Stimulated activated naive B cell treated with anti-CD40 and anti-IgM and Interleukin-4, amounts not matched to agents 10 μg/mL and 1 μg/mL and 100 μg/mL, for 72 hours (primary cell): ENCODE measurements at regions not wholly inside any gene's neighbourhood (a gene's known extent, or its start where the extent isn't known, plus 50 kb on each side); places are given as distances from the start of the nearest gene placed in this dataset.

Experiments
- ATAC-seq, 2 donors: fragments of 150-1000 bp; cut with Tn5 transposase; replicated peaks; 2 replicates each; pipeline ENCODE4 v1.10.0; 2021; ENCODE audit warnings: moderate library complexity in 1 of 2
- DNase-seq: peaks from one replicate; pipeline ENCODE4 v3.0.0; 2021
- H3K27ac Mint-ChIP-seq: one replicate; pipeline ENCODE4 v1.8.0; 2022; ENCODE audit warnings: mild to moderate bottlenecking, mixed read lengths
- H3K27me3 Mint-ChIP-seq, 2 donors: one replicate each; pipeline ENCODE4 v1.8.0; 2022; ENCODE audit warnings: mixed read lengths in 2 of 2
- H3K36me3 Mint-ChIP-seq, 2 donors: one replicate each; pipeline ENCODE4 v1.8.0; 2022; ENCODE audit warnings: mixed read lengths in 2 of 2, mild to moderate bottlenecking in 1 of 2
- H3K4me1 Mint-ChIP-seq, 2 donors: one replicate each; pipeline ENCODE4 v1.8.0; 2022; ENCODE audit warnings: mixed read lengths in 2 of 2, mild to moderate bottlenecking in 1 of 2
- H3K4me3 Mint-ChIP-seq, 2 donors: one replicate each; pipeline ENCODE4 v1.8.0; 2022; ENCODE audit warnings: mild to moderate bottlenecking in 2 of 2, mixed read lengths in 2 of 2, moderate library complexity in 1 of 2
- H3K9me3 Mint-ChIP-seq, 2 donors: one replicate each; pipeline ENCODE4 v1.8.0; 2022; ENCODE audit warnings: mixed read lengths in 2 of 2, mild to moderate bottlenecking in 1 of 2

- no peaks in the 10 kb centered on the region for H3K27me3 Mint-ChIP-seq
- no peaks in the 10 kb centered on the region for H3K36me3 Mint-ChIP-seq
- peaks cover 0 to 2% of the 10 kb centered on the region in 2 donors for H3K9me3 Mint-ChIP-seq
- DNase-seq: no peak
- no peaks in the 10 kb centered on the region for H3K4me1 Mint-ChIP-seq
- no peak overlapping the region for H3K4me3 Mint-ChIP-seq
- ATAC-seq: no peak
- no peak overlapping the region for H3K27ac Mint-ChIP-seq
These were observed 117.0 kb upstream of the IRX3 start for GRCh38 chr16:54403580-54403979.

GRCh38 chr16:54402873-54403272 is 116.3 kb upstream of the IRX3 start:
- Mint-ChIP-seq H3K36me3 (no peaks in the 10 kb centered on the region), H3K4me3 (no peak overlapping the region), H3K27ac (no peak overlapping the region), H3K27me3 (peaks cover 6% of the 10 kb centered on the region in 2 donors), H3K4me1 (no peaks in the 10 kb centered on the region), H3K9me3 (peaks cover 0 to 5% of the 10 kb centered on the region in 2 donors)
- ATAC-seq (no peak), DNase-seq (no peak)

GRCh38 chr16:54402270-54402669 is 115.7 kb upstream of the IRX3 start:
- peaks cover 9 to 12% of the 10 kb centered on the region in 2 donors for H3K27me3 Mint-ChIP-seq
- DNase-seq: no peak
- no peaks in the 10 kb centered on the region for H3K4me1 Mint-ChIP-seq
- ATAC-seq: no peak
- H3K4me3 Mint-ChIP-seq: no peak overlapping the region
- peaks cover 0 to 9% of the 10 kb centered on the region in 2 donors for H3K9me3 Mint-ChIP-seq
- H3K36me3 Mint-ChIP-seq: no peaks in the 10 kb centered on the region
- no peak overlapping the region for H3K27ac Mint-ChIP-seq

GRCh38 chr16:54400261-54400660 is 113.7 kb upstream of the IRX3 start:
- Mint-ChIP-seq H3K27me3 (peaks cover 15 to 17% of the 10 kb centered on the region in 2 donors), H3K4me3 (no peak overlapping the region), H3K27ac (no peak overlapping the region), H3K4me1 (no peaks in the 10 kb centered on the region), H3K9me3 (peaks cover 5 to 17% of the 10 kb centered on the region in 2 donors), H3K36me3 (peaks cover 0 to 2% of the 10 kb centered on the region in 2 donors)
- DNase-seq (no peak), ATAC-seq (no peak)

GRCh38 chr16:54398986-54399385 is 112.4 kb upstream of the IRX3 start:
- no peak for ATAC-seq
- H3K36me3 Mint-ChIP-seq: peaks cover 0 to 2% of the 10 kb centered on the region in 2 donors
- no peak for DNase-seq
- H3K4me1 Mint-ChIP-seq: no peaks in the 10 kb centered on the region
- H3K9me3 Mint-ChIP-seq: peaks cover 5 to 17% of the 10 kb centered on the region in 2 donors
- no peak overlapping the region for H3K4me3 Mint-ChIP-seq
- no peak overlapping the region for H3K27ac Mint-ChIP-seq
- H3K27me3 Mint-ChIP-seq: peaks cover 17 to 18% of the 10 kb centered on the region in 2 donors

- H3K27ac Mint-ChIP-seq: no peak overlapping the region
- no peak for ATAC-seq
- H3K9me3 Mint-ChIP-seq: peaks cover 5 to 17% of the 10 kb centered on the region in 2 donors
- H3K27me3 Mint-ChIP-seq: peaks cover 17 to 24% of the 10 kb centered on the region in 2 donors
- H3K36me3 Mint-ChIP-seq: peaks cover 0 to 2% of the 10 kb centered on the region in 2 donors
- H3K4me1 Mint-ChIP-seq: no peaks in the 10 kb centered on the region
- DNase-seq: no peak
- H3K4me3 Mint-ChIP-seq: no peak overlapping the region
These were observed 111.3 kb upstream of the IRX3 start for GRCh38 chr16:54397838-54398237.

- Mint-ChIP-seq H3K9me3 (peaks cover 5 to 17% of the 10 kb centered on the region in 2 donors), H3K36me3 (peaks cover 0 to 2% of the 10 kb centered on the region in 2 donors), H3K27me3 (peaks cover 17 to 24% of the 10 kb centered on the region in 2 donors), H3K4me3 (no peak overlapping the region), H3K4me1 (no peaks in the 10 kb centered on the region), H3K27ac (no peak overlapping the region)
- ATAC-seq (no peak), DNase-seq (no peak)
These were observed 110.7 kb upstream of the IRX3 start for GRCh38 chr16:54397190-54397835.

- no peaks in the 10 kb centered on the region for H3K36me3 Mint-ChIP-seq
- ATAC-seq (no peak), DNase-seq (no peak)
- no peak overlapping the region for H3K4me3 Mint-ChIP-seq
- H3K9me3 Mint-ChIP-seq: no peaks in the 10 kb centered on the region
- H3K27ac Mint-ChIP-seq: no peak overlapping the region
- H3K4me1 Mint-ChIP-seq: no peaks in the 10 kb centered on the region
- peaks cover 0 to 14% of the 10 kb centered on the region in 2 donors for H3K27me3 Mint-ChIP-seq
These were observed 103.4 kb upstream of the IRX3 start for GRCh38 chr16:54389836-54390494.

GRCh38 chr16:54385141-54385540 is 98.6 kb upstream of the IRX3 start:
- Mint-ChIP-seq H3K27me3 (peaks cover under 1 to 7% of the 10 kb centered on the region in 2 donors), H3K4me3 (no peak overlapping the region), H3K36me3 (no peaks in the 10 kb centered on the region), H3K9me3 (peaks cover 8 to 15% of the 10 kb centered on the region in 2 donors), H3K4me1 (no peaks in the 10 kb centered on the region), H3K27ac (no peak overlapping the region)
- no peak for DNase-seq
- no peak for ATAC-seq

GRCh38 chr16:54381601-54382313 is 95.2 kb upstream of the IRX3 start:
- H3K4me3 Mint-ChIP-seq: no peak overlapping the region
- H3K9me3 Mint-ChIP-seq: peaks cover 27 to 44% of the 10 kb centered on the region in 2 donors
- no peaks in the 10 kb centered on the region for H3K4me1 Mint-ChIP-seq
- no peak for DNase-seq
- no peak overlapping the region for H3K27ac Mint-ChIP-seq
- H3K36me3 Mint-ChIP-seq: peaks cover 0 to 3% of the 10 kb centered on the region in 2 donors
- no peak for ATAC-seq
- H3K27me3 Mint-ChIP-seq: peaks cover 13 to 15% of the 10 kb centered on the region in 2 donors

- peaks cover 21 to 30% of the 10 kb centered on the region in 2 donors for H3K9me3 Mint-ChIP-seq
- H3K27ac Mint-ChIP-seq: no peak overlapping the region
- ATAC-seq (no peak), DNase-seq (no peak)
- H3K36me3 Mint-ChIP-seq: peaks cover 0 to 3% of the 10 kb centered on the region in 2 donors
- peaks cover 50 to 70% of the 10 kb centered on the region in 2 donors for H3K27me3 Mint-ChIP-seq
- peaks cover 11% of the 10 kb centered on the region in 2 donors for H3K4me1 Mint-ChIP-seq
- no peak overlapping the region for H3K4me3 Mint-ChIP-seq
These were observed 88.5 kb upstream of the IRX3 start for GRCh38 chr16:54375071-54375470.

GRCh38 chr16:54373534-54374520 is 87.2 kb upstream of the IRX3 start:
- Mint-ChIP-seq H3K4me1 (peaks cover 11% of the 10 kb centered on the region in 2 donors), H3K27me3 (peaks cover 53 to 75% of the 10 kb centered on the region in 2 donors), H3K27ac (peak overlapping the region; percentile 20), H3K9me3 (peaks cover 8 to 18% of the 10 kb centered on the region in 2 donors), H3K4me3 (peak overlapping the region; percentile 60 to 66), H3K36me3 (peaks cover 0 to 3% of the 10 kb centered on the region in 2 donors)
- ATAC-seq: peak; percentile 74 to 86
- DNase-seq: peak; percentile 13

- Mint-ChIP-seq H3K4me1 (peaks cover 11% of the 10 kb centered on the region in 2 donors), H3K9me3 (no peaks in the 10 kb centered on the region), H3K27ac (no peak overlapping the region), H3K36me3 (no peaks in the 10 kb centered on the region), H3K27me3 (peaks cover 43 to 60% of the 10 kb centered on the region in 2 donors), H3K4me3 (no peak overlapping the region)
- DNase-seq (no peak), ATAC-seq (no peak)
These were observed 83.9 kb upstream of the IRX3 start for GRCh38 chr16:54370278-54371040.
